LNCAP (cell line): ENCODE measurements at regions not wholly inside any gene's neighbourhood (a gene's known extent, or its start where the extent isn't known, plus 50 kb on each side); places are given as distances from the start of the nearest gene placed in this dataset.

Experiments
- CTCF ChIP-seq: fragments of 450-650 bp; IDR thresholded peaks from 2 replicates; pipeline ENCODE4 v1.5.1; 2017; ENCODE audit warnings: mild to moderate bottlenecking

- TF ChIP-seq CTCF, result no peak
Observed at GRCh38 chr1:218779341-218780100, 394.2 kb upstream of the LYPLAL1 start.

GRCh38 chr1:218783131-218783530, 390.5 kb upstream of the LYPLAL1 start:
- no peak for TF ChIP-seq CTCF

DNA sequence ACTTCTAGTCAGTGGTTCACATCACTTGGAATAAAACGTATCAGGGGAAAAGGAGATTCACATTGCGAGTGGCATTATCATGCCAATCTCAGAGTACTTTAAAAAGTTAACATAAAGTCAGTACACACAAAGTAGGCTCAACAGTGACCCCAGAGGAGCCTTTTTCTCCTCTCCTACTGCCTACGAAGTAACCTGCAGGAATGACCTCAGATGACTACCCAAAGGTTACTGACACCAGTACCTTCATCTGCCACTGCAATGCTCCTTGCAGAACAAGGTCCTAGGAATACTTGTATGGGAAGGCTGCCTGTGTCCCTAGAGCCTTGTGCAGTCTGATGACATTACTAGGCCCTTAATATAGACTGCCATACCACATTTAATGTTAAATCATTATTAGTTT, 389.8 kb upstream of the LYPLAL1 start:
- peak; percentile 19; the same call in 1 of the 2 replicates for TF ChIP-seq CTCF

GRCh38 chr1:218785928-218786327, 387.8 kb upstream of the LYPLAL1 start:
- TF ChIP-seq CTCF, result no peak

DNA sequence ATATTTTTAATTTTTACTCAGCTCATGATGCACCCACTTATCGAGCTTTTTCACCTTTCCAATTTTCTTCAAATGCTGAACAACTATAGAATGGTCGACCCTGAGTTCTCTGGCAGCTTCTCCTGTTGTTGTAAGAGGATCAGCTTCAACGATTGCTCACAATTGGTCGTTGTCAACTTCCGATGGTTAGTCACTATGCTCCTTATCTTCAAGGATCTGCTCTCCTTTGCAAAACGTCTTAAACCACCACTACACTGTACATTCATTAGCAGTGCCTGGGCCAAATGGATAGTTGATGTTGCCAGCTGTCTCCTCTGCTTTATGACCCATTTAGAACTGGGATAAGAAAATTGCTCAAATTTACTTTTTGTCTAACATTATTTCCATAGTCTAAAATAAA, 385.9 kb upstream of the LYPLAL1 start:
- no peak for TF ChIP-seq CTCF

DNA sequence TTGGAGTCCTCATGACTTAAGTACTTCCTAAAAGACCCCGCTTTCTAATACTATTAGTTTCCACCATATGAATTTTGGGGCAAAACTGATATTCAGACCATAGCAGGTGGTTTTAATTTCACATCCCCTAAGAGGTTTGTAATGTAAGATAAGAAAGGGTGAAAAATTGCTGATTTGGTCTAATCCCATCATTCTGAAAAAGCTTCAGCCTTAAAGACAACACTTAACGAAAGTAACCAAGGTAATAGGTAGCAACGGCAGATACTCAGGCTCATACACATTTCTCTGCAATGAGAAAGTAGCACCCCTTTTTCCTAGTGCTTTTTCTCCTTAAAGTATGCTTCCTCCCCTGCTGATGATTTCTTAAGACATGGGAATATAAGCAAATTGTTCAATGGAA, 376.9 kb upstream of the LYPLAL1 start:
- no peak for TF ChIP-seq CTCF

DNA sequence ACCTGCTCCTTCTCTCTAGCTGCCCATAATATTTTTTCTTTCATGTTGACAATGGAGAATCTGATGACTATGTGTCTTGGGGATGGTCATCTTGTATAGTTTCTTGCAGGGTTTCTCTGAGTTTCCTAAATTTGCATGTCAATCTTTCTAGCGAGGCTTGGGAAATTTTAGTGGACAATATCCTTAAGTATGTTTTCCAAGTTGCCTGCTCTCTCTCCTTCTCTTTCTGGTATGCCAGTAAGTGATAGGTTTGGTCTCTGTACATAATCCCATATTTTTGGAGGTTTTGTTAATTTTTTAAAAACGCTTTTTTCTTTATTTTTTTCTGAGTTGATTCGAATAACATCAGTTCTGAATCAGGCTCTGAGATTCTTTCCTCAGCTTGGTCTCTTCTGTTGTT, 370.9 kb upstream of the LYPLAL1 start:
- no peak for TF ChIP-seq CTCF
